IPS-20b (cell line): ENCODE measurements at regions not wholly inside any gene's neighbourhood (a gene's known extent, or its start where the extent isn't known, plus 50 kb on each side); places are given as distances from the start of the nearest gene placed in this dataset.
"Not testable (repeated sequence)": the region's sequence is repeated elsewhere in the genome, so short reads cannot be mapped to it uniquely, and the experiment has no call there.

Experiments
- H3K27ac ChIP-seq: one replicate; pipeline ENCODE4 v1.5.1; 2013; ENCODE audit warnings: low read length
- H3K27me3 ChIP-seq: 2 replicates; pipeline ENCODE4 v1.6.1; 2013; ENCODE audit warnings: mild to moderate bottlenecking, low read length, inconsistent platforms; ENCODE audit not compliant: insufficient read depth
- H3K36me3 ChIP-seq: 2 replicates; pipeline ENCODE4 v1.6.1; 2013; ENCODE audit warnings: low read depth, mild to moderate bottlenecking, inconsistent platforms, low read length, moderate library complexity; ENCODE audit not compliant: insufficient read depth
- H3K4me1 ChIP-seq: 2 replicates; pipeline ENCODE4 v1.6.1; 2013; ENCODE audit warnings: mild to moderate bottlenecking, control low read depth, inconsistent platforms, low read length, moderate library complexity; ENCODE audit not compliant: insufficient read depth
- H3K4me3 ChIP-seq: 2 replicates; pipeline ENCODE4 v1.5.1; 2013; ENCODE audit warnings: mild to moderate bottlenecking, low read length, inconsistent platforms
- H3K9ac ChIP-seq: 2 replicates; pipeline ENCODE4 v1.6.1; 2013; ENCODE audit warnings: low read depth, mild to moderate bottlenecking, inconsistent platforms, low read length, moderate library complexity
- H3K9me3 ChIP-seq: 2 replicates; pipeline ENCODE4 v1.6.1; 2013; ENCODE audit warnings: mild to moderate bottlenecking, low read depth, low read length, inconsistent platforms; ENCODE audit not compliant: insufficient read depth

DNA sequence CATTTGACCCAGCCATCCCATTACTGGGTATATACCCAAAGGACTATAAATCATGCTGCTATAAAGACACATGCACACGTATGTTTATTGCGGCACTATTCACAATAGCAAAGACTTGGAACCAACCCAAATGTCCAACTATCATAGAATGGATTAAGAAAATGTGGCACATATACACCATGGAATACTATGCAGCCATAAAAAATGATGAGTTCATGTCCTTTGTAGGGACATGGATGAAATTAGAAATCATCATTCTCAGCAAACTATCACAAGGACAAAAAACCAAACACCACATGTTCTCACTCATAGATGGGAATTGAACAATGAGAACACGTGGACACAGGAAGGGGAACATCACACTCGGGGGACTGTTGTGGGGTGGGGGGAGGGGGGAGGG lies 74.8 kb downstream of the RMI2 start:
- not testable (repeated sequence) for H3K36me3 ChIP-seq, H3K27me3 ChIP-seq, H3K9ac ChIP-seq

DNA sequence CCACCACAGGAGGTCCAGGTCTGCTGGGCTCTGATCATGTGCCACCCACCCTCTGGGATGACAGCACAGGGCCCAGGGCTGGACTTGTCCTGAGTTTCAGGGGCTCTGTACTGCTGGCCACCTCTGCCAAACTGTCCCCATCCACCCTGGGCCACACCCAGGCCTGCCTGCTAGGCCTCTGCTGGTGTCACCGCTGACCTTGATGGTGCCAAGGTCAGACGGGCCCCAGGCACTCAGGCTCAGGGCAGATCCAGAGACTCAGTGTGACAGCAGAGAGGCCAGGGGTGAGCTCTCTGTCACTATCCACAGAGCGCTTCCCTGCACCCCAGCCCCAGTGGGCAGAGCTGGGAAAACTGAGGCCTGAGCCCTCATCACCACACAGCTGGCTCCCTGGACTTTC lies 75.6 kb downstream of the RMI2 start:
- Histone ChIP-seq H3K36me3 (no peaks in the 10 kb centered on the region), H3K9ac (no peak overlapping the region), H3K4me1 (no peaks in the 10 kb centered on the region), H3K27me3 (no peaks in the 10 kb centered on the region), H3K9me3 (no peaks in the 10 kb centered on the region), H3K27ac (no peak overlapping the region), H3K4me3 (no peak overlapping the region)

More for the DNA sequence above, 74.8 kb downstream of the RMI2 start:
- H3K27ac ChIP-seq, H3K9me3 ChIP-seq, H3K4me3 ChIP-seq, H3K4me1 ChIP-seq: not testable (repeated sequence)

DNA sequence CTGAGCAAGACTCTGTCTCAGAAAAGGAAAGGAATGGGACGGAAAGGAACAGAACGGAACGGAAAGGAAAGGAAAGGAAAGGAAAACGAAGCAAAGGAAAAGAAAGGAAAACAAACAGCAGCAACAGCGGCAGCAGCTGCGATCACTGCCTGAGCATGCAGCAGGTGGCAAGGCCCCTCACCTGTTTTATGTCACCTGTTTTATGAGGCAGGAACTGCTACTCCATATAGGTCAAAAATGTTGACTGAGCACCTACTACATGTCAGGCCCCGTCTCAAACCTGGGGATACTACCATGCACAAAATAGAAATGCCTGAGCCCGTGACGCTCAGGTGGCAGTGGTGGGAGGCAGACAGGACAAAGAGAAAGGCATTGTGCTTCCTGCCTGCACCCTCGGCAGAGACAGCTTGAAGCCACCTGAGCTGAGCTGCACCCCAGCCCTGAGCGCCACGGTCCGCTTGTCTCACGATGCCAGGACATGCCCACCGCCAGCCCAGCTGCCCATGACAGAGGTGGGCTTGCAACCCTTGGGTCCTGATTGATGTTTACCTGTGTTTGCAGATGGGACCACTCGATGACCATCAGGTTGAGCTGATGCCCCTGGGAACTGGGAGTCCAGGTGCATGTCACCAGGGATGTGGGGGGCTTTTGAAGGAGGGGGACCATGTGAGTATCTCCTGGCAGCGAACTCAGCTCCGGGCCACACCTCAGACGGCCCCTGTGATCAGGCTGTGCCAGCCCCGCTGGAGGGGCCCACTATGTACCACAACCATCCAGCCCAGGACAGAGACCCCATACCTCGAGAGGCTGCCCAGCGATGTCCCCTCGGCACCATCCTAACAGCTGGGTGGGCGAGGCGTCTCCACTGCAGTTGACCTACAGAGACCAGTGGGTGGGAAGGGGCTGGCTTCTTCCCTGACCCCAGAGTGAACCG lies 77.4 kb downstream of the RMI2 start:
- Histone ChIP-seq H3K27me3 (no peaks in the 10 kb centered on the region), H3K4me3 (no peak overlapping the region), H3K27ac (no peak overlapping the region), H3K4me1 (peaks cover 1% of the 10 kb centered on the region; the same call in 1 of the 2 replicates), H3K9ac (no peak overlapping the region), H3K9me3 (no peaks in the 10 kb centered on the region), H3K36me3 (no peaks in the 10 kb centered on the region)

DNA sequence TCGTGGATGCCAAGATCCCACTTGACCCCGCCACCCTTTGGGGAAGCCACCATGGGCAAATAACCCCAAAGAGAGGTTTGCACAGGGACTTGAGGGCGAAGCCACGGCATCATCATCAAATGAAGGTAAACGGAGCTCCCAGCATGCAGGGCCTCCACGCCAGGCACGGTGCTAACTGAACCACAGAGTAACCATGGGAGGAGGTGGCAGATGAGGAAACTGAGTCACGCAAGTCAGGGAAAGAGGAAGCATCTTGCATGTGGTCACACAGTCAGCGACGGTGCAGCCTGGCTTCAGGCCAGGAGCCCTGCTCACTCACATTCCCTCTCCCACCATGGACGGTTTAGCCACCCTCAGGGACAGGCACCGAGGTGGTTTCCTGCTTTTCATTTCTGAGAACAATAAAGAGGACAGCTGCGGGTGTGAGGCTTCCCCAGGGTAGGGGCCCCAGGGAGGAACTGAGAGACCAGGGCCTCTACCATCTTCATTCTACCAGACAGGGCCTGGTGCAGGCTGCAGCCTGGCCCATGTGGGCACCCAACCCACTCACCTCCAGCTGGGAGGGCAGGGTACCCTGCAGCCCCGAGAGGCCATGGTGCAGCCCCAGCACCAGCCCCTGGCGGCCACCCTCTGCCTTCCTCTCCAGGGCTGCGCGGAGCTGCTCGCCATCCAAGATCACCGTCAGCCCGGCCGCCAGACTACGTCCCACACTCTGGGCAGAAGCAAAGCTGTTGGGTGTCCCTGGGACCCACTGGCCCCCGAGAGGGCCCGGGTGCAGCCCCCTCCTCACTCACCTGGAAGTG lies 78.3 kb downstream of the RMI2 start:
- Histone ChIP-seq H3K27ac (no peak overlapping the region), H3K9ac (no peak overlapping the region), H3K4me1 (peaks cover 4% of the 10 kb centered on the region; the same call in 1 of the 2 replicates), H3K4me3 (no peak overlapping the region), H3K36me3 (no peaks in the 10 kb centered on the region), H3K9me3 (no peaks in the 10 kb centered on the region), H3K27me3 (no peaks in the 10 kb centered on the region)

DNA sequence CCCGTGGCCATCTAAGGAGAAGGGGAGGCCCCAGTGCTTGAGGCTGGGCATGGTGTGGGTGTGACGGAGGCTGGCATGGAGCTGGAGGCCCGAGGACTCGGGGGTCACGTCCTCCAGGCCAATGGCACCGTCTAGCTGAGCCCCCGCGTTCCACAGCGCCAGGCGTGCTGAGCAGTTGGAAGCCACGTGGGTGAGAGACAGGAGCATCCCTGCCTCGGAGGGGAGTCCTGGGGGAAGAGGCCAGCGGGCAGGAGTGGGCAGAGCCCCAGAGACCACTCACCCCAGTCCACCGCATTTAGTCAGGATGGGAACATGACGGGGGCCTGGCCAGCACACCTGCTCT lies 78.8 kb downstream of the RMI2 start:
- Histone ChIP-seq H3K27me3 (no peaks in the 10 kb centered on the region), H3K36me3 (no peaks in the 10 kb centered on the region), H3K4me1 (peaks cover 4% of the 10 kb centered on the region; the same call in 1 of the 2 replicates), H3K9ac (no peak overlapping the region), H3K4me3 (no peak overlapping the region), H3K27ac (no peak overlapping the region), H3K9me3 (no peaks in the 10 kb centered on the region)

DNA sequence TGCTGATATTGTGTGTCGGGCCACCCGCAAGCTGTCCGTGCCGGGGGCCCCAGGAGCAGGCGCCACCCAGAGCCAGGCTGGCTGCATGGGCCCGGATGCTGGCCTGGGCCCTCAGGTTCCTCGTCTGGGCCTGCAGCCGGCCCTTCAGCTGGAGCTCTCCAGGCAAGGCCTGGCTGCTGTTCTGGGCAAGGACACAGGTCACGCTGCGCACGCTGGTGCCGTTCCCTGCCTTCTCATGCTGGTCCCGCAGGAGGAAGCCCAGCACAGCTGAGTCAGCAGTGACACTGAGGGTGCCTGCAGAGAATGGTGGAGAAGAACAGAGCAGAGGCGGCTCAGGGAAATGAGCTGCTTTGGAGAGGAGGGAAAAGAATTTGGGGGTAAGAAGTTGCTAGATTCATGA lies 79.9 kb downstream of the RMI2 start:
- Histone ChIP-seq H3K36me3 (no peaks in the 10 kb centered on the region), H3K9me3 (no peaks in the 10 kb centered on the region), H3K4me1 (peaks cover 4% of the 10 kb centered on the region; the same call in 1 of the 2 replicates), H3K4me3 (no peak overlapping the region), H3K9ac (no peak overlapping the region), H3K27me3 (no peaks in the 10 kb centered on the region), H3K27ac (no peak overlapping the region)

DNA sequence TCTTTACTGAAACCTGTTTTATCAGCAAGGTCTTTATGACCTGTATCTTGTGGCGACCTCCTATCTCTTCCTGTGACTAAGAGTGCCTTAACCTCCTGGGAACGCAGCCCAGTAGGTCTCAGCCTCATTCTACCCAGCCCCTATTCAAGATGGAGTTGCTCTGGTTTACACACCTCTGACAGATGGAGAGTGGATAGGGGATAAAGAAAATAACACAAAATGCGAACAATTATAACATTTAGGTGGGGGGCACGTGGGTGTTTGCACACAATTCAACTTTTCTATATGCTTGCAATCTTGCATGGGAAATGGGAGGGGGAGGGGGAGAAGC lies 83.3 kb downstream of the RMI2 start:
- Histone ChIP-seq H3K4me1 (peaks cover 4% of the 10 kb centered on the region; the same call in 1 of the 2 replicates), H3K9me3 (no peaks in the 10 kb centered on the region), H3K27ac (no peak overlapping the region), H3K27me3 (no peaks in the 10 kb centered on the region), H3K9ac (no peak overlapping the region; the same call in 1 of the 2 replicates), H3K36me3 (no peaks in the 10 kb centered on the region), H3K4me3 (no peak overlapping the region)

DNA sequence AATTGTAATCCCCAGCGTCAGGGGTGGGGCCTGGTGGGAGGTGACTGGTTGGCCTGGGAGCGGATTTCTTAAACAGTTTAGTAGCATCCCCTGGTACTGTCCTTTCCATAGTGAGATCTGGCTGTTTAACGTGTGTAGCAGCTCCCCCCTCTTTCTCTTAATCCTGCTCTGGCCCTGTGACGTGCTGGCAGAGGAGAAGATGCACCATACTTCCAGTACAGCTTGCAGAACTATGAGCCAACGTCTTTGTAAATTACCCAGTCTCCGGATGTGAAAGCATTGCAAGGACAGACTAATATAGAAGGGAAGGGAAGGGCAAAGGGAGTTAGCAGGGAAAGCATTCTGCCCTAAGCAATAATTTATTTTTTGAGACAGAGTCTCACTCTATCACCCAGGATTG lies 83.9 kb downstream of the RMI2 start:
- no peaks in the 10 kb centered on the region for H3K27me3 ChIP-seq

DNA sequence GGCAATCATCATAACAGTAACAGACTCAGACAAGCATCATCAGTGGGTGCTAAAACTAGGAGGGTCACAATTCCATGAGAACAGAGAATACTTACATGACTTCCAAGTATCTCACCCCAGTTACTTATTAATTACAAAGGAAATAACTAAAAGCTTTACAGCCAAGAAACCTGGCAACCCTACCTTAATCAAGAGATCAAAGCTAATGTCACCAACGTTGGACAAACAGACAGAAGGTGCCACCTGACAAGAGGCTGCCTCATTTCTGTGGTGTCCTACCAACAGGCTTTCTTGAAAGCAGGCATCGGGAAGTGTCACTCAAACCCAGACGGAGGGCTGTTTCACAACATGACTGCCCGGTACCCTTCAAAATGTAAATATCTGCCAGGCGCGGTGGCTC lies 84.6 kb downstream of the RMI2 start:
- no peak overlapping the region for H3K9ac ChIP-seq
- no peaks in the 10 kb centered on the region for H3K9me3 ChIP-seq

More for the DNA sequence above, 83.9 kb downstream of the RMI2 start:
- H3K4me1 ChIP-seq = peaks cover 4% of the 10 kb centered on the region; the same call in 1 of the 2 replicates
- no peaks in the 10 kb centered on the region for H3K36me3 ChIP-seq
- no peak overlapping the region for H3K27ac ChIP-seq
- no peaks in the 10 kb centered on the region for H3K9me3 ChIP-seq
- peak overlapping the region; percentile 15; the same call in 1 of the 2 replicates for H3K9ac ChIP-seq
- H3K4me3 ChIP-seq = no peak overlapping the region

DNA sequence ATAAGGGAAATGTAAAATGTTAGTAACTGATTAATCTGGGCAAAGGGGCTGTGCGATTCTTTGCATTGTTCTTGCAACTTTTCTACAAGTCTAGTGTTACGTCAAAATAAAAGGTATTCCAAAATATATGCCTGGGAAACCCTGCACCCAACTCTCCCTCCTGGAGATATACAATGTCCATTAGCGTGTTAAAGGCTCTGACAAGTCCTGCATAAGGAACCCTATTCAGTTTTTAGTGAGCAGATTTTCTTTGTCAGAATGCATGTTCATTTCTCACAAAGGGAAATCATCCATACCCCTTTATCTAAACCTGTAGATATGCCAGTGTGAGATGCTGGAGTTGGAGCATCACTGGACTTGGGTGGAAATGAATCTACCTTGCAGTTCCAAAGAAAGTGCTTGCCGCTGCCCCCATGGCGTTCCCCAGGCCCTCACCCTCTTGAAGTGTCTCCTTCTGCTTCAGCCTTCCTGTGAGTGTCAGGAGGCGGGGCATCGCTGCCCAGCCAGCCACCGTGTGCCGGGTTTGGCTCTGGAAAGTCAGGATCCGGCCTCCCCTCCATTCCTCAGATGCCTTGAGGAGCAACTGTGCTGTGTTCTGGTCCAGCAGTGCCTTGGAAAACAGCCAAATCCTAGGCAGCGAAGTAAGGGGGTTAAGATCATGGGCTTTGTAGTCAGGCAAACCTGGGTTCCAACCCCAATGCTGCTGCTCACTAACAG lies 85.5 kb downstream of the RMI2 start:
- Histone ChIP-seq H3K9ac (no peak overlapping the region), H3K4me1 (peaks cover 4% of the 10 kb centered on the region; the same call in 1 of the 2 replicates), H3K27ac (no peak overlapping the region), H3K36me3 (no peaks in the 10 kb centered on the region), H3K4me3 (no peak overlapping the region), H3K9me3 (no peaks in the 10 kb centered on the region), H3K27me3 (no peaks in the 10 kb centered on the region)

More for the DNA sequence above, 84.6 kb downstream of the RMI2 start:
- no peaks in the 10 kb centered on the region for H3K27me3 ChIP-seq
- H3K4me1 ChIP-seq = peaks cover 4% of the 10 kb centered on the region; the same call in 1 of the 2 replicates
- no peak overlapping the region for H3K27ac ChIP-seq
- no peaks in the 10 kb centered on the region for H3K36me3 ChIP-seq
- no peak overlapping the region for H3K4me3 ChIP-seq

DNA sequence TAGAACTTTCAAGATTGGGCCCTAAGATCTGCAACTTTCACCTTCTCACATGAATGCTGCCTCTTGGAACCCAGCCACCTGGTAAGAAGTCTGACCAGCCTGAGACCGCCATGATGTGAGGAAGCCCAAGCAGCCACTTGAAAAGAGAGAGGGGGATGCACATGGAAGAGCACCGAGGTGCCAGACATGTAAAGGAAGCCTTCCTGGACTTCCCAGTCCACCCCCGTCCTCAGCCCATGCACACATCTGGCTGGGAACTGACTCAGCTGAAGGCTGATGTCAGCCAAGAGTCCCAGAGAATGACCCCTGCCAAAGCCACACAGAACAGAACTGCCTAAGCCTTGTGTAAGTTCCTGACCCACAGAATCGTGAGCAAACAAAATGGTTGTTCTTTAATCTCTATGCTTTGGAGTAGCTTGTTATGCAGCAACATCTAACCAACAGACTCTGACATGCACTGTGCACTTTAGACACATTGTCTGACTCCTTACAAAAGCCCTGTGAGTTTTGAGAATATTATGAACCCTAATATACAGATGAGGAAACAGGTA lies 86.7 kb downstream of the RMI2 start:
- no peak overlapping the region for H3K27ac ChIP-seq
- H3K4me3 ChIP-seq = no peak overlapping the region
- no peaks in the 10 kb centered on the region for H3K27me3 ChIP-seq
- no peak overlapping the region for H3K9ac ChIP-seq
- no peaks in the 10 kb centered on the region for H3K36me3 ChIP-seq
- H3K9me3 ChIP-seq = no peaks in the 10 kb centered on the region
- H3K4me1 ChIP-seq = peaks cover 4% of the 10 kb centered on the region; the same call in 1 of the 2 replicates
